ENCODE measurements at regions not wholly inside any gene's neighbourhood (a gene's known extent, or its start where the extent isn't known, plus 50 kb on each side); places are given as distances from the start of the nearest gene placed in this dataset.

GRCh38 chr10:47205192-47205591 is 94.8 kb upstream of the GDF10 start:
- H3K9me3 Mint-ChIP-seq, result peaks cover 10% of the 10 kb centered on the region
- peak overlapping the region; percentile 46 for H3K27ac Mint-ChIP-seq
- peaks cover 2% of the 10 kb centered on the region for H3K36me3 Mint-ChIP-seq (ENCODE audit: low read depth)
- intact Hi-C loops (cut with micrococcal nuclease), result loop anchor here (5.0 kb wide), 1 partner anchor 52 kb away; no protein-coding TSS in a partner anchor
- no peak for DNase-seq
- ATAC-seq, result no peak
- no peaks in the 10 kb centered on the region for H3K27me3 Mint-ChIP-seq
- no peak for TF ChIP-seq CTCF (IDR thresholded peaks at IDR 0.05)
- ChIA-PET POLR2A (no interaction called here), CTCF (interaction anchor here (1.2 kb wide), 1 partner anchor 56 kb away, joined by 3 read pairs; no protein-coding TSS in a partner anchor)
- H3K4me3 Mint-ChIP-seq, result no peak overlapping the region
- H3K4me1 Mint-ChIP-seq (ENCODE audit: low read depth), result peaks cover 48% of the 10 kb centered on the region

GRCh38 chr10:47206449-47207280 is 93.3 kb upstream of the GDF10 start:
- intact Hi-C loops (cut with micrococcal nuclease), result loop anchor here (5.0 kb wide), 1 partner anchor 51 kb away; no protein-coding TSS in a partner anchor
- TF ChIP-seq CTCF (IDR thresholded peaks at IDR 0.05), result no peak

GRCh38 chr10:47207281-47207615 is 92.7 kb upstream of the GDF10 start:
- CTCF ChIA-PET, result interaction anchor here (0.9 to 1.5 kb wide), 4 partner anchors 10 to 183 kb away, joined by 3 to 5 read pairs (median 3); no protein-coding TSS in a partner anchor

More at GRCh38 chr10:47206449-47207280, 93.3 kb upstream of the GDF10 start:
- H3K36me3 Mint-ChIP-seq (ENCODE audit: low read depth), result peaks cover 8% of the 10 kb centered on the region
- ChIA-PET POLR2A (interaction anchor here (0.7 to 1.3 kb wide), 5 partner anchors 14 to 130 kb away, joined by 3 to 4 read pairs (median 3); no protein-coding TSS in a partner anchor), CTCF (interaction anchor here (1.0 to 1.2 kb wide), 2 partner anchors 54 to 59 kb away, joined by 3 read pairs; no protein-coding TSS in a partner anchor)
- peak; percentile 86 for ATAC-seq
- H3K27me3 Mint-ChIP-seq, result no peaks in the 10 kb centered on the region
- DNase-seq, result peak; percentile 49
- H3K9me3 Mint-ChIP-seq, result peaks cover 11% of the 10 kb centered on the region
- H3K4me3 Mint-ChIP-seq, result peak overlapping the region; percentile 51
- H3K4me1 Mint-ChIP-seq (ENCODE audit: low read depth), result peaks cover 58% of the 10 kb centered on the region
- H3K27ac Mint-ChIP-seq, result peak overlapping the region; percentile 95

GRCh38 chr10:47207894-47208469 is 92.0 kb upstream of the GDF10 start:
- CTCF ChIA-PET, result interaction anchor here (0.8 to 1.5 kb wide), 6 partner anchors 9 to 184 kb away, joined by 3 to 5 read pairs (median 3); no protein-coding TSS in a partner anchor
- Mint-ChIP-seq H3K4me3 (peak overlapping the region; percentile 51), H3K4me1 (ENCODE audit: low read depth) (peaks cover 60% of the 10 kb centered on the region), H3K9me3 (peaks cover 16% of the 10 kb centered on the region), H3K27ac (peak overlapping the region; percentile 95), H3K36me3 (ENCODE audit: low read depth) (peaks cover 16% of the 10 kb centered on the region), H3K27me3 (no peaks in the 10 kb centered on the region)
- ATAC-seq (peak; percentile 34), DNase-seq (peak; percentile 15)
- POLR2A ChIA-PET, result interaction anchor here (0.8 to 1.3 kb wide), 3 partner anchors 23 to 57 kb away, joined by 3 to 4 read pairs (median 3); no protein-coding TSS in a partner anchor
- intact Hi-C loops (cut with micrococcal nuclease), result loop anchor here (5.0 kb wide), 1 partner anchor 49 kb away; no protein-coding TSS in a partner anchor
- TF ChIP-seq CTCF (IDR thresholded peaks at IDR 0.05), result no peak

More at GRCh38 chr10:47207281-47207615, 92.7 kb upstream of the GDF10 start:
- peak; percentile 42 for DNase-seq
- peaks cover 12% of the 10 kb centered on the region for H3K9me3 Mint-ChIP-seq
- POLR2A ChIA-PET, result interaction anchor here (1.1 to 1.3 kb wide), 3 partner anchors 15 to 53 kb away, joined by 3 to 4 read pairs (median 3); no protein-coding TSS in a partner anchor
- H3K36me3 Mint-ChIP-seq (ENCODE audit: low read depth), result peaks cover 12% of the 10 kb centered on the region
- intact Hi-C loops (cut with micrococcal nuclease), result loop anchor here (5.0 kb wide), 1 partner anchor 50 kb away; no protein-coding TSS in a partner anchor
- peak; percentile 65 for ATAC-seq
- no peak for TF ChIP-seq CTCF (IDR thresholded peaks at IDR 0.05)
- H3K27me3 Mint-ChIP-seq, result no peaks in the 10 kb centered on the region
- H3K4me3 Mint-ChIP-seq, result peak overlapping the region; percentile 51
- H3K4me1 Mint-ChIP-seq (ENCODE audit: low read depth), result peaks cover 60% of the 10 kb centered on the region
- peak overlapping the region; percentile 95 for H3K27ac Mint-ChIP-seq

Data from activated CD8-positive, alpha-beta T cell treated with anti-CD3 and anti-CD28 coated beads for 36 hours (primary cell).